ENCODE measurements at regions not wholly inside any gene's neighbourhood (a gene's known extent, or its start where the extent isn't known, plus 50 kb on each side); places are given as distances from the start of the nearest gene placed in this dataset.

GRCh38 chr13:68645814-68646213 lies 1415.7 kb upstream of the PCDH9 start:
- Histone ChIP-seq H3K9me3 (ENCODE audit: insufficient read depth, low read length) (no peaks in the 10 kb centered on the region), H3K4me1 (ENCODE audit: low read length) (no peaks in the 10 kb centered on the region; the same call in 1 of the 2 replicates), H3K4me3 (ENCODE audit: low read length) (no peak overlapping the region), H2AFZ (ENCODE audit: low read depth, low read length) (no peak overlapping the region), H4K20me1 (ENCODE audit: insufficient read depth, low read length) (no peaks in the 10 kb centered on the region), H3K79me2 (ENCODE audit: low read length) (no peaks in the 10 kb centered on the region), H3K27me3 (ENCODE audit: low read depth, low read length) (no peaks in the 10 kb centered on the region), H3K9ac (ENCODE audit: low read length) (no peak overlapping the region), H3K27ac (ENCODE audit: low read length) (no peak overlapping the region), H3K4me2 (ENCODE audit: low read length) (no peak overlapping the region), H3K36me3 (replicated peaks; ENCODE audit: low read depth, low read length) (no peaks in the 10 kb centered on the region)
- TF ChIP-seq EZH2phosphoT487 (IDR thresholded peaks at IDR 0.05; ENCODE audit: low read depth), result no peak
- TF ChIP-seq, protein P1, sequence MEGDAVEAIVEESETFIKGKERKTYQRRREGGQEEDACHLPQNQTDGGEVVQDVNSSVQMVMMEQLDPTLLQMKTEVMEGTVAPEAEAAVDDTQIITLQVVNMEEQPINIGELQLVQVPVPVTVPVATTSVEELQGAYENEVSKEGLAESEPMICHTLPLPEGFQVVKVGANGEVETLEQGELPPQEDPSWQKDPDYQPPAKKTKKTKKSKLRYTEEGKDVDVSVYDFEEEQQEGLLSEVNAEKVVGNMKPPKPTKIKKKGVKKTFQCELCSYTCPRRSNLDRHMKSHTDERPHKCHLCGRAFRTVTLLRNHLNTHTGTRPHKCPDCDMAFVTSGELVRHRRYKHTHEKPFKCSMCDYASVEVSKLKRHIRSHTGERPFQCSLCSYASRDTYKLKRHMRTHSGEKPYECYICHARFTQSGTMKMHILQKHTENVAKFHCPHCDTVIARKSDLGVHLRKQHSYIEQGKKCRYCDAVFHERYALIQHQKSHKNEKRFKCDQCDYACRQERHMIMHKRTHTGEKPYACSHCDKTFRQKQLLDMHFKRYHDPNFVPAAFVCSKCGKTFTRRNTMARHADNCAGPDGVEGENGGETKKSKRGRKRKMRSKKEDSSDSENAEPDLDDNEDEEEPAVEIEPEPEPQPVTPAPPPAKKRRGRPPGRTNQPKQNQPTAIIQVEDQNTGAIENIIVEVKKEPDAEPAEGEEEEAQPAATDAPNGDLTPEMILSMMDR (IDR thresholded peaks at IDR 0.05; ENCODE audit: low read depth, low read length), result no peak

- H3K4me2 ChIP-seq (ENCODE audit: low read length), result no peak overlapping the region
- no peaks in the 10 kb centered on the region for H3K27me3 ChIP-seq (ENCODE audit: low read depth, low read length)
- no peak overlapping the region for H3K27ac ChIP-seq (ENCODE audit: low read length)
- no peaks in the 10 kb centered on the region; the same call in 1 of the 2 replicates for H3K4me1 ChIP-seq (ENCODE audit: low read length)
- no peaks in the 10 kb centered on the region for H3K9me3 ChIP-seq (ENCODE audit: insufficient read depth, low read length)
- no peaks in the 10 kb centered on the region for H3K36me3 ChIP-seq (replicated peaks; ENCODE audit: low read depth, low read length)
- H2AFZ ChIP-seq (ENCODE audit: low read depth, low read length), result no peak overlapping the region
- H3K9ac ChIP-seq (ENCODE audit: low read length), result no peak overlapping the region
- TF ChIP-seq, protein P1 (IDR thresholded peaks at IDR 0.05; ENCODE audit: low read depth, low read length), result no peak
- no peak for TF ChIP-seq EZH2phosphoT487 (IDR thresholded peaks at IDR 0.05; ENCODE audit: low read depth)
- H4K20me1 ChIP-seq (ENCODE audit: insufficient read depth, low read length), result no peaks in the 10 kb centered on the region
- H3K4me3 ChIP-seq (ENCODE audit: low read length), result no peak overlapping the region
- no peaks in the 10 kb centered on the region for H3K79me2 ChIP-seq (ENCODE audit: low read length)
Measured at GRCh38 chr13:68644611-68645010, 1414.5 kb upstream of the PCDH9 start.

DNA sequence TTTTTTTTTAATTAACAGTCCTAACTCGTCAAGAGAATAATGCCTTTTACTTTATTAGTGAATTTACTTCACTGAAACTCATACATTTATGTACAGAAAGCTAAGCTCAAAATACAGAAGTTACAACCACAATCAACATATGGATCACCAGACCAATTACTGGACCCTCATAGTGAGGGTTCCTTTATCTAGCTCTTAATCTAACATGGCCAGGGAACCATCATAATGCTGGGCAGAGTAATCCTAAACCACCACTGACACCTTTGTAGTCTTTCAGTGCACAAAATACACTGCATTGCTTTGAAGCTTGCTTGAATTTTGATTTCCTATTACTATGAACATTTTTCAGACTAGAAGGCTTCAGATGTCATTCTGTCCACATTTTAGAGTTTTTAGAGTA lies 1406.6 kb upstream of the PCDH9 start:
- no peaks in the 10 kb centered on the region for H3K4me1 ChIP-seq (ENCODE audit: low read length)
- no peaks in the 10 kb centered on the region for H3K9me3 ChIP-seq (ENCODE audit: insufficient read depth, low read length)
- TF ChIP-seq, protein P1 (IDR thresholded peaks at IDR 0.05; ENCODE audit: low read depth, low read length), result no peak
- TF ChIP-seq EZH2phosphoT487 (IDR thresholded peaks at IDR 0.05; ENCODE audit: low read depth), result no peak
- no peak overlapping the region for H3K27ac ChIP-seq (ENCODE audit: low read length)
- no peaks in the 10 kb centered on the region for H4K20me1 ChIP-seq (ENCODE audit: insufficient read depth, low read length)
- H3K79me2 ChIP-seq (ENCODE audit: low read length), result no peaks in the 10 kb centered on the region
- H3K36me3 ChIP-seq (replicated peaks; ENCODE audit: low read depth, low read length), result no peaks in the 10 kb centered on the region
- peak overlapping the region; percentile 19; the same call in 1 of the 2 replicates for H2AFZ ChIP-seq (ENCODE audit: low read depth, low read length)
- H3K27me3 ChIP-seq (ENCODE audit: low read depth, low read length), result no peaks in the 10 kb centered on the region
- no peak overlapping the region for H3K4me2 ChIP-seq (ENCODE audit: low read length)
- no peak overlapping the region for H3K4me3 ChIP-seq (ENCODE audit: low read length)
- H3K9ac ChIP-seq (ENCODE audit: low read length), result no peak overlapping the region

DNA sequence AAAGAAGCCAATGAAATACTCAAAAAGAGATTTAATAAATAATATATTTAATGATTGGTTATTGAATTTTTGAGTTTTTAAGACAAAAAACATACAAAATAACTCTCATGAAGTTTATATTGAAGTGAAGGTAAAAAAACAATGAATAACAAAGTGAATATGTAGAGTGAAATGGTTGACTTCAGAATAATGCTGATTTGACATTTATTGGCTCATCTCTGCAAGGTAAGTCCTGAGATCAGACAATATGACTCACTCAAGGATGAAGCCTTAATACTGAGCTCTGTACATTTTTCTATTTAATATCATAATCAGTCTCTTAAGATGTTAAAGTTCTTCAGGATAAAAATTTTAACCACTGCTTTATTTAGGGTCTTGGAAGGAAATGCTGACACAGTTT lies 1398.9 kb upstream of the PCDH9 start:
- H3K4me3 ChIP-seq (ENCODE audit: low read length), result no peak overlapping the region
- no peaks in the 10 kb centered on the region for H3K27me3 ChIP-seq (ENCODE audit: low read depth, low read length)
- no peak overlapping the region for H3K4me2 ChIP-seq (ENCODE audit: low read length)
- H3K36me3 ChIP-seq (replicated peaks; ENCODE audit: low read depth, low read length), result no peaks in the 10 kb centered on the region
- no peaks in the 10 kb centered on the region for H3K79me2 ChIP-seq (ENCODE audit: low read length)
- no peak for TF ChIP-seq EZH2phosphoT487 (IDR thresholded peaks at IDR 0.05; ENCODE audit: low read depth)
- TF ChIP-seq, protein P1 (IDR thresholded peaks at IDR 0.05; ENCODE audit: low read depth, low read length), result no peak
- H2AFZ ChIP-seq (ENCODE audit: low read depth, low read length), result no peak overlapping the region
- no peaks in the 10 kb centered on the region for H4K20me1 ChIP-seq (ENCODE audit: insufficient read depth, low read length)
- no peaks in the 10 kb centered on the region for H3K9me3 ChIP-seq (ENCODE audit: insufficient read depth, low read length)
- no peak overlapping the region for H3K9ac ChIP-seq (ENCODE audit: low read length)
- no peak overlapping the region for H3K27ac ChIP-seq (ENCODE audit: low read length)
- H3K4me1 ChIP-seq (ENCODE audit: low read length), result no peaks in the 10 kb centered on the region
